Kidney epithelial cell (primary cell): ENCODE measurements at regions not wholly inside any gene's neighbourhood (a gene's known extent, or its start where the extent isn't known, plus 50 kb on each side); places are given as distances from the start of the nearest gene placed in this dataset.

Experiments used
- DNase-seq: peaks from one replicate; pipeline ENCODE4 v3.0.0-alpha.2; 2010; ENCODE audit warnings: low read depth
- H3K27me3 ChIP-seq: 2 replicates; pipeline ENCODE4 v1.6.0; 2011; ENCODE audit warnings: low read length; ENCODE audit not compliant: control insufficient read depth, insufficient read depth
- H3K36me3 ChIP-seq: 2 replicates; pipeline ENCODE4 v1.5.1; 2011; ENCODE audit warnings: low read length; ENCODE audit not compliant: control insufficient read depth, insufficient read depth
- H3K4me3 ChIP-seq: 2 replicates; pipeline ENCODE4 v1.5.1; 2011; ENCODE audit warnings: low read depth, mild to moderate bottlenecking, control low read depth, low read length
- TF ChIP-seq, protein P1 (sequence below): IDR thresholded peaks from 2 replicates; pipeline ENCODE4 v1.5.1; 2011; ENCODE audit warnings: mild to moderate bottlenecking, moderate library complexity, low read length, control low read depth, inconsistent platforms; ENCODE audit not compliant: insufficient read depth, poor library complexity, severe bottlenecking

DNA sequence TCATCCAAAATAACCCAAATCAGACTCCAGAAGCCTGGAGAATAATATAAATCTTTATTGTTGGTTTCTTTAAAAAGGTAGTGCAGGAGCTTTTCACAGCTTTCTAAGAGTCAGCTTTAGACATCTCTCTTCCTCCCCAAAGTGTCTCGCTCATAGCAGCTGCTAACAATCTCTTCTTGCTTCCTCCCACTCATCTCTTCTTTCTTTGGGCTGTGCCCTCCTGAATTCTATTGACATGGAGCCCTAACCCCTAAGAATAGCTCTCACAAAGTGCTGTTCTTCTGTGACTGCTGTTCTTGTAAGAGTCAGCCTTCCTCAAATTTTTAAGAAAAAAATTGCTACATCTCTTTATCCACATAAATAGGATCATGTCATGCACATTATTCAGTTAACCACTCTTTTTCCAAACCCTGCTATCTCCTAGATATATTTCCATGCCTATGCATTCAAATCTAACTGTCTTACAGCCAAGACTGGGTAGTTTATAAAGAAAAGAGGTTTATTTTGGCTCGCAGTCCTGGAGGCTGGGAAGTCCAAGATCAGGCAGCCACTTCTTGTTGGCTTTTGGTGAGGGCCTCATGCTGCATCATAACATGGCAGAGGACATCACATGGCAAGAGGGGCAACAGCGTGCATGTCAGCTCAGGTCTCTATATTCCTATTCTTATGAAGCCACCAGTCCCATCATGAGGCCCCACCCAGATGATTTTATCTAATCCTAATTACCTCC is 301.0 kb upstream of the POU3F1 start:
- H3K4me3 ChIP-seq: no peak overlapping the region
- H3K36me3 ChIP-seq: no peaks in the 10 kb centered on the region
- TF ChIP-seq, protein P1, sequence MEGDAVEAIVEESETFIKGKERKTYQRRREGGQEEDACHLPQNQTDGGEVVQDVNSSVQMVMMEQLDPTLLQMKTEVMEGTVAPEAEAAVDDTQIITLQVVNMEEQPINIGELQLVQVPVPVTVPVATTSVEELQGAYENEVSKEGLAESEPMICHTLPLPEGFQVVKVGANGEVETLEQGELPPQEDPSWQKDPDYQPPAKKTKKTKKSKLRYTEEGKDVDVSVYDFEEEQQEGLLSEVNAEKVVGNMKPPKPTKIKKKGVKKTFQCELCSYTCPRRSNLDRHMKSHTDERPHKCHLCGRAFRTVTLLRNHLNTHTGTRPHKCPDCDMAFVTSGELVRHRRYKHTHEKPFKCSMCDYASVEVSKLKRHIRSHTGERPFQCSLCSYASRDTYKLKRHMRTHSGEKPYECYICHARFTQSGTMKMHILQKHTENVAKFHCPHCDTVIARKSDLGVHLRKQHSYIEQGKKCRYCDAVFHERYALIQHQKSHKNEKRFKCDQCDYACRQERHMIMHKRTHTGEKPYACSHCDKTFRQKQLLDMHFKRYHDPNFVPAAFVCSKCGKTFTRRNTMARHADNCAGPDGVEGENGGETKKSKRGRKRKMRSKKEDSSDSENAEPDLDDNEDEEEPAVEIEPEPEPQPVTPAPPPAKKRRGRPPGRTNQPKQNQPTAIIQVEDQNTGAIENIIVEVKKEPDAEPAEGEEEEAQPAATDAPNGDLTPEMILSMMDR: no peak
- no peak for DNase-seq
- H3K27me3 ChIP-seq: no peaks in the 10 kb centered on the region

DNA sequence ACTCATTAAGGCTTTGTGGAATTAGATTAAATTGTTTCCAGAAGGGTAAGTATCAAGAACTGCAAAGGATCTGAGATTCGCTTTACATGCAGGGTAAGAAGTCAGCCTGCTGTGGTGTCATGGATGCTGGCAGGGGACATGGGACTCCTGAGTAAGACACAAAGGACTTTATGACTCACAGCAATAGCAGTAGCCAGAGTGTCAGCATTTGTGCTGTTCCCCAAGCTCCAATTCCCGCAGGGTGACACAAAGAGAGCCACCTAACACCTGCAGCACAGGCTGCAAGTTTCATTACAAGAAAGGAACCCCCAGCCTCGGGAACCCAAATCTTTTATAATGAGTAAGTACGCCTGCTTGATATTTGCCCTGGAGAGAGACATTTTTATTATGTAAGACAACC is 298.1 kb upstream of the POU3F1 start:
- no peak for DNase-seq
- Histone ChIP-seq H3K27me3 (no peaks in the 10 kb centered on the region), H3K36me3 (no peaks in the 10 kb centered on the region), H3K4me3 (no peak overlapping the region)
- TF ChIP-seq, protein P1: no peak

DNA sequence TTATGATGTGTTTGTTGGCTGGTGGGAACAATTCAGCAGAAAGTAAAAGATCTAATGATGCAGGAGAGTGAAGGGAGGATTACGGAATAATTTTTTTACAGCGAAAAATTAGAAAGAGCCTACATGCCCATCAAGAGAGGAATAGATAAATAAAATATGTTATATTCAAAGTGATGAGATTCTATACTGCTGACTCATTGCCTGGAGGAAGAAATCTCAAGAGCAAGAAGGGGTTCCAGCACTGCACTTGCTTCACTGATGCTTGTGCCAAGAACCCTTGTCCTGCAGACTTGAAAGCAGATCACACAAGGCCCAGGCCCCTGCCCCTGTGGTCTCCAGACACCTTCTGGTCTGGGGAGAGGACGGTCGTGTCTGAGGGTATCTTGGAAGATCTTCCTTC is 295.1 kb upstream of the POU3F1 start:
- TF ChIP-seq, protein P1: no peak
- no peaks in the 10 kb centered on the region for H3K27me3 ChIP-seq
- no peak overlapping the region for H3K4me3 ChIP-seq
- no peaks in the 10 kb centered on the region for H3K36me3 ChIP-seq
- no peak for DNase-seq

DNA sequence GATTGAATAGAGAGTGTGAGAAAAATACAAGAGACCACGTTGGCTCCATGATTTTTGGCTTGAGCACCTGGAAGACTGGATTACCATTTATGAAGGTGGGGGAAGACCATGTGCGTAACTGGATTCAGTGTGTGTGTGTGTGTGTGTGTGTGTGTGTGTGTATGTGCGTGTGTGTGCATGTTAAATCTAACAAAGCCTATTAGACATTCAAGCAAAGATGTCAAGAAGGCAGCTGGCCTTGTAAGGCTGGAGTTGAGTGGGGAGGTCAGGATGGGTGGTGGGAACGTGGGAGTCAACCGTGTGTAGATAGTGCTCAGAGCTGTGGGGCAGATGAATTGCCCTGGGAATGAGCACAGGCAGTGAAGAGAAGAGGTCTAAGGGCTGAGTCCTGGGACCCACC is 293.8 kb upstream of the POU3F1 start:
- Histone ChIP-seq H3K27me3 (peaks cover 2% of the 10 kb centered on the region), H3K4me3 (no peak overlapping the region), H3K36me3 (no peaks in the 10 kb centered on the region)
- DNase-seq: no peak
- TF ChIP-seq, protein P1: no peak

DNA sequence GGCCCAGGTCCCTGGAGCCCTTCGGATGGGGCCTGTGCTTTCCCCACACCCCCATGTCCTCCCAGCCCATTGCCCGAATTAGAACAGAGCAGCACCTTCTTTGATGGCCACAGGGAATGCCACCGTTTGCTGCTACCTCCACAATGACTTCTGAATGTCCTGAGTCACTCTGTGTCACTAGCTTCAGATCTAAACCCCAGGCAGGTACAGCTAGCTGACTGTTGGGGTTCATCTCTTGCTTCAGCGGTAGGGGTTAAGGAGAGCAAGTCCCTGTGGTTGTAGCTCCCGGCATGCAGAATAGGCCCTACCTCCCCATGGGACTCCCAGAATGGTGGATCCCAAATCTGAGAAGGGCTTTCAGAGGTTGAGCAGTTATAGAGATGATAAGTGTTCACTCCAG is 291.1 kb upstream of the POU3F1 start:
- TF ChIP-seq, protein P1: no peak
- Histone ChIP-seq H3K27me3 (peaks cover 4% of the 10 kb centered on the region), H3K4me3 (no peak overlapping the region), H3K36me3 (no peaks in the 10 kb centered on the region)
- DNase-seq: no peak

DNA sequence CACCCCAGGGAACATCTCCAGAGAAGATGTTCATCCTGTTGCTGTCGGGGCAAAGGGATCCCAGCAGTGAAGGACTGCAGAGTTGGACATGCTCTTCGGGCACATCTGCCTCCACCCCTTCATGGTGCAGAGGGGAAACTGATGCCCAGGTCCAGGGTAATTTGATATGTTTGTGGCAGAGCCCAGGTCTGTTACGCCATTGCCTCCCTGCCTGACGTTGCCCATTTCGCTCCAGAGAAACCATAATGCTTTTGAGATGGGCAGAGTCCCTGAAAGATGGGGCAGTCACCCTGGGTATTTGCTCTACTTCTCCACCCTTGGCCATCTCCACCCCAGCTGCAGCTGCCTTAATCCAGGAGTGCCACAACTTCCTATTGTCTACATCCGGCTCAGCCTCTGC is 290.4 kb upstream of the POU3F1 start:
- no peaks in the 10 kb centered on the region for H3K36me3 ChIP-seq
- H3K4me3 ChIP-seq: no peak overlapping the region
- TF ChIP-seq, protein P1: no peak
- DNase-seq: no peak
- peaks cover 4% of the 10 kb centered on the region for H3K27me3 ChIP-seq
